HG03442 (cell line): ENCODE measurements at regions not wholly inside any gene's neighbourhood (a gene's known extent, or its start where the extent isn't known, plus 50 kb on each side); places are given as distances from the start of the nearest gene placed in this dataset.
"Not testable (repeated sequence)": the region's sequence is repeated elsewhere in the genome, so short reads cannot be mapped to it uniquely, and the experiment has no call there.

Source experiments
- ATAC-seq: cut with Tn5 transposase; IDR thresholded peaks from one replicate; pipeline ENCODE4 v1.9.1; 2021; ENCODE audit warnings: mild to moderate bottlenecking, moderate library complexity; ENCODE audit not compliant: unreplicated experiment

DNA sequence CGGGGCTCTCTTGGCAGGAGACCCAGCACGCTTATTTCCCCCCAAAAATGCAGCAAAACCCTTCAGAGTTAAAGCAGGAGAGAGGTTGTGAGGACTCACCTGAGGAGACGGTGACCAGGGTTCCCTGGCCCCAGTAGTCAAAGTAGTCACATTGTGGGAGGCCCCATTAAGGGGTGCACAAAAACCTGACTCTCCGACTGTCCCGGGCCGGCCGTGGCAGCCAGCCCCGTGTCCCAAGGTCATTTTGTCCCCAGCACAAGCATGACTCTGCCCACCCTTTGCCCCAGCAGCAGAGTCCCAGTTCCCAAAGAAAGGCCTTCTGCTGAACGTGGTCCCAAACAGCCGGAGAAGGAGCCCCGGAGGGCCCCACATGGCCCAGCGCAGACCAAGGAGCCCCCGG lies 337.7 kb downstream of the TMEM121 start:
- no peak for ATAC-seq

DNA sequence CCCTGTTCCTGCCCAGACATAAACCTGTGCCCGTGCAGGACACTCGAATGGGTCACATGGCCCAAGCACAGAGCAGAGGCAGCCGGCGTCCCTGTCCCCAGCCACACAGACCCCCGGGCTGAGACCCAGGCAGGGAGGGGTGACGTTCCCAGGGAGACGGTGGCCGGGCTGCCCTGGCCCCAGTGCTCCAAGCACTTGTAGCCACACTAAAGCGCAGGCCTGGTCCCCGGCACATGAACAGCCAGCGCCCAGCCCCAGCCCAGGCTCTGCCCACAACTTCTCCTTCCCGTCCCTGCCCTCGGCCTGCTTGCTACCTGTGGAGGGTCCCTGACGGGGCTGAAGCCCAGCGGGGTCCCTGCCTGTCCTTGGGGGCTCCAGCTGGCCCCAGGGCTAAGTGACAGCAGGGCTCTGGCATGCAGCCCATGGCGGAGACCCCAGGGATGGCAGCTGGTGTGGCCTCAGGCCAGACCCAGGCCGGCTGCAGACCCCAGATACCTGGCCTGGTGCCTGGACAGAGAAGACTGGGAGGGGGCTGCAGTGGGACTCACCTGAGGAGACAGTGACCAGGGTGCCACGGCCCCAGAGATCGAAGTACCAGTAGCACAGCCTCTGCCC lies 338.4 kb downstream of the TMEM121 start:
- ATAC-seq = no peak

DNA sequence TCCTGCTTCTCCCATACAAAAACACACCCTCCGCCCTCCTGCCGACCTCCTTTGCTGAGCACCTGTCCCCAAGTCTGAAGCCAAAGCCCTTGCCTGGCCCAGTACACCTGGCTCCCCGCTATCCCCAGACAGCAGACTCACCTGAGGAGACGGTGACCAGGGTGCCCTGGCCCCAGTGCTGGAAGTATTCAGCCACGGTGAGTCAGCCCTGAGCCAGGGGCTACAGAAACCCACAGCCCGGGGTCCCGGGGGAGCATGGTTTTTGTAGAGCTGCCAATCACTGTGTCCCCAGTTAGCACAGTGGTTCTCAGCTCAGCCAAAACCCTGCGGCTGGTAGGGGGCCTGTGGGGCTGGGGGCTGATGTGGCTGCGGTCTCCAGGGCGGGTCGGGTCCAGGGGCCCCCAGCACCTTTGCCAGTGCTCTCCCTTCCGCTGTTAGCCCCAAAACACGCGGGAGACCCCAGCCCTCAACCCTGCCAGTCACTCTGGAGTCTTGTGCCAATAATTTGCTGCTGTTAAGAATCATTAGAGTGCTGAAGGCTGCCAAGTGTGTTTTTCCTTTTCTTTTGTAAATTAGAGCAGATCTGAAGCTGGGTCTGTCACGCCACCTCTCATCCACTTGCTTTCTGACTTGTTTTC lies 339.0 kb downstream of the TMEM121 start:
- ATAC-seq = no peak

DNA sequence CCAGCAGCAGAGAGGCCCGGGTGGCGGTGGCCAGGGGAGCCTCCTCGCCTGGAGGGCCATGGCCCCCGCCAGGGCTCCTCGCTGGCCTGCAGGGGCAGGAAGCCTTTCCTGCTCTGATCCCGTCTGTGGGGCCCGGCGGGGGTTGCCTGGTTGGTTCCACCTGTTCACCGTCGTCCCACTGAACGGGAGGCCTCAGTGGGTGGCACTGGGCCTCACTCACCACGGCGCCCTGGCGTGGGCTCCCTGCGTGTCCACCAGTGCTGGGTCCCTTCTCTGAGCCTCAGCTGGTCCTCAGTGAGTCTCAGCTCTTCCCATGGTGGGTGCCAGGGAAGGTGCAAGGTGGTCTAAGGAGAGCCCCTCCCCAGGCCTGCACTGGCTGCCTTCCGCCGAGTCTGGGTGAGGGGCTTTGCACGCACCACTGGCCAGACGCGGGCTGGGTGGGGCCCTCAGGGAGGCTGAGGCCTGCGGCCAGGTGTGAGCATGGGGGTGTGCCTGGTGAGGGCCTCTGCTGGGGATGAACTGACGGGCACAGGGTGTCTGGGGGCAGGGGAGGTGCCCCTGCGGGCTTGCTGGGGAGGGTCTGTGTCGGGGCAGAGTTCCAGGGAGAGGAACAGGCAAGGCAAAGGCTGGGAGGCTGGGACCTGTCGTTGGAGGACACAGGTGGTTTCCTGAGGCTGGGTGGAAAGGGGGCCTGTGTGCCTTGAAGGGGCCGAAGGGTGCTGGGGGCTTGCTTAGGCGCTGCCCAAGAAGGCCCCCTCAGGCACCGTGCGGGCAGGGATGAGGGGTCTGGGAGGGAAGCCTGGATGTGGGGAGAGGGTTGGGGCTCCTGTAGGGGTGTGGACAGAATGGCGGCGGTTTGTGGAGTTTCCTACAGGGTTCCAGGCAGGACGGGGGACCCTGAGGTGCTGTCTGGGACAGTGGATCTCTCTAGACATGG lies 339.8 kb downstream of the TMEM121 start:
- ATAC-seq = no peak

DNA sequence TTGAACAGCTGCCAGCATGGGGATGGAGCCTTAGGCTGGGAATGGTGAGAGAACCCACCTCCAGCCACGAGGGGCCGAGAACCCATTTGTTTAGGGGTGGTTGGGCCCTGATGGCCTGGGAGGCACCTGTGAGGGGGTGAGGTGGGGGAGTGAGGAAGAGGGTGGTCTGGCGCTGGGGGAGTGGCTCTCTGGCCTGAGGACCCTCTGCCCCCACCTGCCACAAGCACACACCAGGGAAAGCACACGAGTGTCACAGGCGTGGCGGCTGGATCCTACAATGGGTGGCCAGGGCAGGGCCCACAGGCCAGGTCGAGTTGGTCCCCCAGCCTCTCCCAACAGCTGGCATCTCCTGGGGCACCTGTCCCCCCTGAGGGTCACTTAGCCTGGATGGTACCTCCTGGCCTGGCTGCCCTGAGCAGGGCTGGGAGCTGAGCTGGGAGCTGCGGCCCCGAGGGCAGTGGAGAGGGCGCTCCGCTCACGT lies 340.5 kb downstream of the TMEM121 start:
- no peak for ATAC-seq

DNA sequence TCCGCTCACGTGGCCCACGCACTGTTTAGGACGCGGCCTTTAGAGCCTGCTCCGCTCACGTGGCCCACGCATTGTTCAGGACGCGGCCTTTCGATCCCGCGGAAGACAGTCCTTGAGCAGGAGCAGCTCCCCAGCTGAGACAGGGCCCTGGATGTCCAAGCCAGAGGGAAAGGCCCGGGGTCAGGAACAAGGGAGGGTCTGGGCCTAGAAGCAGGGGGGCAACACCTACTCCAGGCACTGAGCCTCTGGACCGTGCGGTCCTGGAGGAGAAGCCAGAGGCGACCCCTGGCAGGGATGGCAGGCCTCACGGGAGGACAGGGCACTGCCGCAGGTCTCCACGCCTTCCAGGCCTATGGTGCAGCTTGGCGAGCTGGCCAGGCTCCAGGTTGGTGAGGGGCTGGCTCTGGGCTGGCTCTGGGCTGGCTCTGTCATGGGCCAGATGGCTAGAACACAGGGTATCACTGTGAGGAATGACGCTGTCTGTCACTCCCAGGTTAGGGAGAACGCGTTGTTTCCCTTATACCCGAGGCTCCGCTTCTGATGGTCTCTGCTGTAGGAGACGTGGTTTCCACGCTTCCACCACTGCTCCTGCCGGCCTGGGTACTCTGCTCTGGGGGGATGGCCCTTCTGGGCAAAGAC lies 341.7 kb downstream of the TMEM121 start:
- no peak for ATAC-seq

DNA sequence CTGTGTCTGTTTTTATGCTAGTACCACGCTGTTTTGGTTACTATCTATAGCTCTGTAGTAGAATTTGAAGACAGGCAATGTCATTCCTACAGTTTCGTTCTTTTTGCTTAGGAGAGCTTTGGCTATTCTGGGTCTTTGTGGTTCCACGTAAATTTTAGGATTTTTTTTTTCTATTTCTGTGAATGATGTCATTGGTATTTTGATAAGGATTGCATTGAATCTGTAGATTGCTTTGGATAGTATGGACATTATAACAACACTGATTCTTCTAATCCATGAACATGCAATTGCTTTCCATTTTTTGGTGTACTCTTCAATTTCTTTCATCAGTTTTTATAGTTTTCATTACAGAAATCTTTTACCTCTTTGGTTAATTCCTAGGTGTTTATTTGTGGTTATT lies 345.2 kb downstream of the TMEM121 start:
- no peak for ATAC-seq

DNA sequence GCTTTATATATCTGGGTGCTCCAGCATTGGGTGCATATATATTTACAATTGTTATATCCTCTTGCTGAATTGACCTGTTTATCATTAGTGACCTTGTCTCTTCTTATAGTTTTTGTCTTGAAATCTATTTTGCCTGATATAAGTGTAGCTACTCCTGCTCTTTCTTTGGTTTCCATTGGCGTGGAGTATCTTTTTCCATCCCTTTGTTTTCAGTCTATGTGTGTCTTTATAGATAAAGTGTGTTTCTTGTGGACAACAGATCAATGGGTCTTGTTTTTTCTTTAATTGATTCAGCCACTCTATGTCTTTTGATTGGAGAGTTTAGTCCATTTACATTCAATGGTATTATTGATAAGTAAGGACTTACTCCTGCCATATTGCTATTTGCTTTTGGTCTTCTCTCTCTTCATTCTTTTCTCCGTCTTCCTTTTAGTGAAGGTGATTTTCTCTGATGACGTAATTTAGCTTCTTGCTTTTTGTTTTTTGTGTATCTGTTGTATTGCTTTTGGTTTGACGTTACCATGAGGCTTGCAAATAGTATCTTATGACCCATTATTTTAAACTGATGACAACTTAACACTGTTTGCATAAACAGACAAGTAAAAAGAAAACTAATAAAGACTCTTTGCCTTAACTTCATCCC lies 347.6 kb downstream of the TMEM121 start:
- ATAC-seq = no peak

DNA sequence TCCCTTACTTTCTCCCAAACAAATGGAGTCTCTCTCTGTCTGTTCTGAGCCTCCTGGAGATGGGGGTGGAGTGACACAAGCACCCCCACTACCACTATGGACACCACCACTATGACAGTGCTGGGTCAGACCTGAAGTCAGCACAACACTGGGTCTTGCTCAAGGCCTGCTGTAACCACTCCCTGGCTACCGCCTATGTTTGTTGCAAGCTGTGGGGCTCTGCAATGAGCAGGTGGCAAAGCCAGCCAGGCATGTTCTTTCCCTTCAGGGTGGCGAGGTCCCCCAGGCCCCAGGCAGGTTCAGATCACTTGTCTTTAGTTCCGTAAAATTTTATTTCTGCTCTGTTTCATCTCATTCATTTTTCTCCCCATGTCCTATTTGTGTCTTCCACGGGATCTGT lies 349.8 kb downstream of the TMEM121 start:
- ATAC-seq = no peak

DNA sequence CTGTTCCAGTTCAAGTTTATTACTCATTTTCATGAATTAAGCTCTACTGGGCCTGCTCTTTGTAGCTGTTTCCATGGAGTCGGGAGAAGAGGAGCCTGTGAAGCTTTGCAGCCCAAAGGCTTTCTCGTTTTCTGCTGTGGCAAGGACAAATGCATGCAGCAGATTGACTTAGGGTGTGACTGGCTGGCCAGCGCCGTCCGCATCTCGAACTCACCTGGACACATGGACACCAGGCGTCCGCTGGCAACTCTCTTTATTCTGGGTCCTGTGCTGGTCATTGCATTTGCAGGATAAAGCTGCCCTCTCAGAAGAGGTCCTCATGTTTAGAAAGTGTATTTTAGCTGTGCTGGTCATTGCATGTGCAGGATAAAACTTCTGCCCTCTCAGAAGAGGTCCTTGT lies 350.4 kb downstream of the TMEM121 start:
- no peak for ATAC-seq

DNA sequence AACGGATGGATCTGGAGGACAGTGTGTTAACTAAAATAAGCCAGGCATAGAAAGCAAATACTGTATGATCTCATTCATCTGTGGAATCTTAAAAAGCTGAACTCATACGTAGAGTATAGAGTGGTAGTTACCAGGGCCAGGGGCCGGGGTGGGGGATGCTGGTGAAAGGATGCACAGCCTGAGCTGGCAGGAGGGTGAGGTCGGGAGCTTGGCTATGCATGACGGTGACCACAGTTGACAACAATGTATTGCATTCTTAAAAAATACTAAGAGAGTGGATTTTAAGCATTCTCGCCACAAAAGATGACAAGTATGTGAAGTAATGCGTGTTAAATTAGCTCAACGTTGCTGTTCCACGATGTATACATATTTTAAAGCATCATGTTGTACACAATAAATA lies 351.3 kb downstream of the TMEM121 start:
- ATAC-seq = no peak

DNA sequence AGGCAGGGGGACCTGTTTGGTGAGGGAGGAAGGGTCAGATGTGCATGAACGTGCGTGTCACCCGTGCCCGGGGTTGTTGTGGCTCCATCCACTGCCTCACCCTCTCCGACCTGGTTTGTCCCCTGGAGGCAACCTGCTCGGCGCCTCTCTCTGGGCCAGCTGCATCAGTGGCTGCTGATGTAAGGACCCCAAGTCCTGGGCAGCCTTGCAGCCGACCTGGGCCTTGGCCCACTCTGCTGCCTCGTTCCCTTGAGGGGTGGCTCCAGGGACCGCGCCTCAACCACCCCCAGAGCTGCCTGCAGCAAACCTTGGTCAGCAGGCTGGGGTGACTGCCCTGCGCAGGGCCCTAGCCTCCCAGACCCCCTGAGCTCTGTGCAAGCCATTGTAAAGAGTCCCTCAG lies 351.7 kb downstream of the TMEM121 start:
- no peak for ATAC-seq

DNA sequence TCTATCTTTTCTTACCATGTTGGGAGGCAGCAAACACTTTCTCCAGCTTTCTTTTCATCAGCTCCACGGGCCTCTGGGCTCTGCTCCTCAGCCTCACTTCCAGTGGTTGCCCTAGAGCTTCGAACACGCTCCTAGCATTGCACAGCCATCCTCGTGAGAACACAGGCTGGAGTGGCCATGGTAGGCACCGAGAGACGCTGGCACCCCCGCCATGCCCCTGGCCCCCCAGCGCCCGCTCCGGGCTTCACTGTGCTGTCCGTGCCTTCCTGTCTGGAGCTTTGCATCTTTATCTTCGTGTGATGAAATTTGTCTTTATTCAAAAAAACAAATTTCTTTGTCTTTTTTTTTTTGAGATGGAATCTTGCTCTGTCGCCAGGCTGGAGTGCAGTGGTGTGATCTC lies 352.2 kb downstream of the TMEM121 start:
- no peak for ATAC-seq

DNA sequence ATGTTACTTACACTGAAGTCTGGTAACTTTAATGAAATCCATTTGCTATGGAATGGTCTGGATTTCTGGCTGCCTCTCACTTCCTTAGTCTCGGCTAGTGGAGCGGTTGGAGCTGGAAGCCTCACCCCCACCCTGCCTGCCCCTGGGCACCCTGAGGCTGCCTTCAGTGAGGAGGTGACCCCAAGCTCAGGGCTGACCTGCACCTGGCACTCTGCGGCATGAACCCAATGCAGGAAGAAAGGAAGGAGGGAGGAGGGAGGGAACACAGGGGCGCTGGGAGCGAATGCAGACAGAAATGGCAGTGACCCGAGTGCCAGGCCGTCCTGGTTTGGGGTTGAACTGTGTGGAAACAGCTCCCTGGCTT lies 353.1 kb downstream of the TMEM121 start:
- no peak for ATAC-seq

DNA sequence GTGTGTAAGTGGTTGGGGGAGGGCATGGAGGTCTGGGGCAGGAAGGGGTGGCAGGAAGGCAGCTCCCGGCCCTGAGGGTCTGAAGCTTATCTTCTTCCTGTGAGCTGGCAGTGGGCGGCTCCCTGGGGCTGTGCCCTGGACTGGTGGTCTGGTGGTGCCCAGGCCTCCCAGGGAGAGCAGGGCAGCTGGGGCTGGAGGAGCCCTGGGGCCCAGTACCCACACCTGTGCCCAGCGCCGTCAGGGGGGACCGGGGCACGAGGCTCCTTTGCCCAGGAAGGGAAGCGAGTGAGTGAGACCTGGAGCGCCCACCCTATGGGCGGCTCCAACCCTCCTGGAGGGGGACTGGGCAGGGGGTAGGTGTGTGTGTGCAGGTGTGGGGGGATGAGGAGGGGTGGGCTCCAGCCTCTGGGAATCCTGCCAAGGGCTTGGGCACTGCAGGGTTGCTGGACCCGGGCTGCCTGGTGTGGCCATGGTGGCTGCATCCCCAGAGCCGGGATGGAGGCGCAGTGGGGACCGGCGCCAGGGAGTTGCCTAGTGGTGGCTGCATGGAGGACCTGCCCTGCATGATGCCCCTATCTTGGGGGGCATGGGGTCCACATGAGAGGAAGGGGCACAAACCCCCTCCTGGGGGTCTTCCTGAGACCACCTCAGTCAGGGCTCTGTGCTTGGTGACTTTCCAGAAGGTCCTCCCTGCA lies 353.6 kb downstream of the TMEM121 start:
- no peak for ATAC-seq

DNA sequence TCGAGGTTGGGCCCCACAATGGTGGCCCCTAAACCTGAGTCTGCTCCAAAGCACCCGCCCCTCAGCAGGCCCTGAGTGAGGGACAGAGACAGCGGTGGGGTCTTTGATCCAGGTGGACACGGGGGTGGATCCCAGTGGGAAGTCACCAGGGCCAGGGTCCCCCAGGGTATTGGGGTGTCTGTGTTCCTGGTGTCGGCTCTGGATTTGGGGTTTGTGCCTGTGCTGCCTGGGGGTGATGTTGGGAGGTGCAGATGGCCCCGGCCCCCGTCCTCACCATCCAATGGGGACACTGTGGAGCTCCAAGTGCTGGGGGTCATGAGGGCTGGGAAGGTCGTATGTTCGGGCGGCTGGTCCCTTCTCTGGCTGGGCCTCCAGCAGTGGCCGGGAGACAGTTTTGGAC lies 354.2 kb downstream of the TMEM121 start:
- no peak for ATAC-seq

DNA sequence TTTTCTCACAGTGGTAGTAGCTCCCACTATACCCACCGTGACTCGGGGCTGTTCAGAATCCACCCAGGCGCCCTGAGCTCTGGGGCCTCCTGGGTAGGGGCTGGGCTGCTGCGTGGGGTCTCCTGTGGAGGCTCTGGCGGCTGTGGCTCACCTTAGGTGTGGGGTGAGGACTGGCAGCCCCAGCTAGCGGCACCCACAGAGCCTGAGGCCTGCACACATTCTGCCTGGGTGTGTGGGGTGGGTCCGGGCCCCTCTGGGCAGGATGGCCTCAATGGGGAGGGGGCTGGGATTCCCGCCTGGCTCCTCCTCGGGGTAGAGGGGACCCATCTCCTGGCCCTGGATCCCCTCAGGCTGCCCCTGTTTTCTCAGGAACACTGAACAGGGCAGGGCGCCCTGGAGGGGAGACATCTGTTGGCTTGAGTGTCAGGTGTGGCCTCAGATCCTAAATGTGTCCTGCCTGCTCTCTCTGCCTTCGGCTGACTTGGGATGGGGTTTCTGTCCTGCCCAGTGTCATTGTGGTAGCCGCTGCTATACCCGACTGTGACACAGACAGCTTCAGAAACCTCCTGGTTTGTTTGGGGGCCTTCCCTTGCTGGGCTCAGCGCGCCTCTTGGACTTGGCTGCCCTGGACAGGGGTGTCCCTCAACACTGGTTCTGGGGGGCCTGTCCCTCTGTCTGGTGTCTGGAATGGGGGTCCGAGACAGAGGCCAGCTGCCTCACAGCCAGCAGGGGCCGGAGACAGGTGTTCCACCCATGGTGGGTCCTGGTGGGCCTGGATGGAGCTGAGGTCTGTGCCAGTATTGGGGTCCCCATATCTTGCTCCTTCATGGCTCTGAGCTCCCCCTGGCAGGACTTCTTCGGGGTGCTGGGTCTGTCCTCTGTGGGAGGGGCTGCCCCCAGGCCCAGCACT lies 354.9 kb downstream of the TMEM121 start:
- no peak for ATAC-seq

DNA sequence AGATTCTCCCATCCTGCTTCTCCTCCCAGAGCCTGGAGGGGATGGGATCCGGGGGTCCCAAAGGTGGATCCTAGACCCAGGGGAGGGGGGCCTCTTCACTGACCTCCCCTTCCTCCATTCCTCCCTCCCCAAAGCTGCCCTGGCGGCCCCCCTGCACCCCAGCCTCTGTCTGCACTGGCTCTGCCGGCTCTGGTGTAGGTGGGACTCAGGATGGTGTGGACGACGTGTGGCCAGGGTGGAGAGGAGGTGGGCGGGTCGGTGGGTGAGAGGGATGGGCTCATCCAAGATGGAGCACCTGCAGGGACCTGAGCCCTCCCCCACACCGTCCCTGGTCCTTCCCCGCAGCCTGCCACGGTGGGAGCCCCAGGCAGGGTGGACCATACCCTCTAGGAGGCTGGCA lies 355.6 kb downstream of the TMEM121 start:
- not testable (repeated sequence) for ATAC-seq

DNA sequence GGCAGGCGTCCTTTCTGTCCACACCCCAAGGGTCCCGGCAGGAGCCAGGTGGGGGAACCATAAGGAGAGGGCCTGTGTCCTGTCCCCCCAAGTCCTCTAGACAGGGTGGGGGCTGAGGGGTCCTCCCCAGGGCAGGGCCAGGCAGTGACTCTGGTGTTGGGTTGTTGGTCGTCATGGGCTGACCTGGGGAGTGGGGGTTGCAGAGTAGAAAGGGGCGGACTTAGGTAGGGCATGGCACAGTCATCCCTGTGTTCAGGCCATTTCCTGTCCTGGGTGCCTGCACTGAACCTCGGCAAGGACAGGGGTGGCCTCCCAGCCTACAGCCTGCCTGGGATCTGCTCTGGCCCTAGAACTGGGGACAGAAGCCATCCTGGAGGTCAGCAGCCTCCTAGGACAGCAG lies 356.2 kb downstream of the TMEM121 start:
- no peak for ATAC-seq
